Spleen (tissue), 11 donors: ENCODE measurements at regions not wholly inside any gene's neighbourhood (a gene's known extent, or its start where the extent isn't known, plus 50 kb on each side); places are given as distances from the start of the nearest gene placed in this dataset.

Source experiments
- DNase-seq: peaks from one replicate; pipeline ENCODE4 v3.0.0-alpha.2; 2020
- H3K27ac ChIP-seq, 8 donors: fragments of 200-600 bp; sonication (generic) in 7 of 8; 1 replicate in 4 of 8; 2 replicates in 4 of 8; pipeline versions ENCODE4 v1.5.0 to v1.8.0; 2016 to 2021; ENCODE audit warnings: inconsistent platforms in 4 of 8, mild to moderate bottlenecking in 4 of 8, moderate library complexity in 1 of 8
- H3K27me3 ChIP-seq, 7 donors: fragments of 200-600 bp; sonication (generic) in 6 of 7; replicated peaks in 1 of 7; 1 replicate in 4 of 7; 2 replicates in 3 of 7; pipeline versions ENCODE4 v1.5.0 to v1.8.0; 2016 to 2021; ENCODE audit warnings: inconsistent platforms in 3 of 7, mild to moderate bottlenecking in 1 of 7
- H3K36me3 ChIP-seq, 6 donors: fragments of 200-600 bp; sonication (generic) in 5 of 6; 1 replicate in 4 of 6; 2 replicates in 2 of 6; pipeline versions ENCODE4 v1.5.0 to v1.8.0; 2016 to 2021; ENCODE audit warnings: inconsistent platforms in 2 of 6
- H3K4me1 ChIP-seq, 6 donors: fragments of 200-600 bp; sonication (generic) in 5 of 6; 1 replicate in 3 of 6; 2 replicates in 3 of 6; pipeline versions ENCODE4 v1.5.0 to v1.8.0; 2016 to 2021; ENCODE audit warnings: inconsistent platforms in 3 of 6
- H3K4me3 ChIP-seq, 8 donors: fragments of 200-600 bp; sonication (generic) in 7 of 8; 1 replicate in 4 of 8; 2 replicates in 4 of 8; pipeline versions ENCODE4 v1.5.0 to v1.8.0; 2016 to 2021; ENCODE audit warnings: inconsistent platforms in 4 of 8, mild to moderate bottlenecking in 4 of 8, moderate library complexity in 2 of 8
- H3K9me3 ChIP-seq, 8 donors: fragments of 200-600 bp; sonication (generic) in 7 of 8; 1 replicate in 4 of 8; 2 replicates in 4 of 8; pipeline versions ENCODE4 v1.5.0 to v1.8.0; 2016 to 2021; ENCODE audit warnings: inconsistent platforms in 4 of 8
- CTCF ChIP-seq, 11 experiments: fragments of 200-600 bp in 7 of 11; fragments of 450-650 bp in 4 of 11; sonication (generic) in 4 of 11; IDR thresholded peaks in 8 of 11; conservative IDR thresholded peaks in 3 of 11; 1 replicate in 7 of 11; 2 replicates in 4 of 11; pipeline versions ENCODE4 v1.4.0 to v1.8.0; 2016 to 2021; ENCODE audit warnings: antibody characterized with exemption in 11 of 11, inconsistent platforms in 4 of 11, mild to moderate bottlenecking in 1 of 11
- POLR2A ChIP-seq, 3 donors: fragments of 450-650 bp; IDR thresholded peaks; one replicate each; pipeline ENCODE4 v1.5.1; 2017; ENCODE audit warnings: antibody characterized with exemption in 3 of 3, mild to moderate bottlenecking in 1 of 3
- POLR2AphosphoS5 ChIP-seq, 3 donors: sonication (generic); formaldehyde crosslinking; IDR thresholded peaks; one replicate each; pipeline ENCODE4 v1.5.1; 2017; ENCODE audit warnings: antibody characterized with exemption in 3 of 3
- WGBS, 5 donors: extraction: QIAGEN DNeasy Blood & Tissue Kit in 3 of 5; methylation state at CpG; one replicate each; pipeline versions ENCODE4 v1.1.5 to v1.1.7; 2013 to 2018; 5-methylcytosine and 5-hydroxymethylcytosine counted together
- intact Hi-C: fragments of 100-400 bp; cut with DNase I; formaldehyde crosslinking; loops from one replicate; pipeline ENCODE4 v1.15.0; 2023; ENCODE audit warnings: low total_unique reads
- donor health status: healthy with polysubstance abuse.
- donor health status: DM: no; HTN: no; CAD: no; lungs with moderate emphysema.
- donor health status: DM: no; HTN: no; CAD: no.
- donor health status: Bipolar disorder and iron deficiency.
- donor health status: healthy.
- donor health status: DM: no; HTN: no; CAD: no.
- donor health status: DM: yes; HTN: yes; CAD: no.

GRCh38 chr1:173276922-173277800, 70.0 kb upstream of the TNFSF4 start:
- H3K9me3 ChIP-seq = no peaks in the 10 kb centered on the region
- no peak for DNase-seq
- intact Hi-C loops = no loop called here
- whole genome bisulfite sequencing, 5 donors = 63 to 77% (median 73%) methylated on average over 3 of the region's 3 CpGs
- H3K4me3 ChIP-seq = no peak overlapping the region
- no peaks in the 10 kb centered on the region for H3K4me1 ChIP-seq
- no peaks in the 10 kb centered on the region for H3K27me3 ChIP-seq
- H3K36me3 ChIP-seq = no peaks in the 10 kb centered on the region
- TF ChIP-seq POLR2AphosphoS5 (IDR thresholded peaks at IDR 0.05) (no peak), POLR2A (IDR thresholded peaks at IDR 0.05) (no peak), CTCF (IDR thresholded peaks at IDR 0.05 in 8 of 11, conservative IDR thresholded peaks at IDR 0.05 in 3 of 11) (no peak)
- H3K27ac ChIP-seq = no peak overlapping the region

GRCh38 chr1:173280899-173281660, 73.9 kb upstream of the TNFSF4 start:
- no peaks in the 10 kb centered on the region for H3K27me3 ChIP-seq
- H3K27ac ChIP-seq = no peak overlapping the region
- WGBS, 5 donors = 79 to 83% (median 82%) methylated on average over 7 of the region's 7 CpGs
- intact Hi-C loops = no loop called here
- TF ChIP-seq POLR2AphosphoS5 (IDR thresholded peaks at IDR 0.05) = no peak
- TF ChIP-seq POLR2A (IDR thresholded peaks at IDR 0.05) = no peak
- TF ChIP-seq CTCF (IDR thresholded peaks at IDR 0.05 in 8 of 11, conservative IDR thresholded peaks at IDR 0.05 in 3 of 11) = no peak
- H3K9me3 ChIP-seq = no peaks in the 10 kb centered on the region
- H3K36me3 ChIP-seq = no peaks in the 10 kb centered on the region
- no peak for DNase-seq
- no peaks in the 10 kb centered on the region for H3K4me1 ChIP-seq
- no peak overlapping the region for H3K4me3 ChIP-seq

GRCh38 chr1:173285048-173285447, 77.9 kb upstream of the TNFSF4 start:
- intact Hi-C loops = no loop called here

More at GRCh38 chr1:173285048-173285447, 77.9 kb upstream of the TNFSF4 start:
- Histone ChIP-seq H3K4me3 (no peak overlapping the region), H3K9me3 (no peaks in the 10 kb centered on the region), H3K4me1 (no peaks in the 10 kb centered on the region), H3K27ac (no peak overlapping the region), H3K27me3 (no peaks in the 10 kb centered on the region), H3K36me3 (no peaks in the 10 kb centered on the region)
- WGBS, 5 donors = 75 to 86% (median 84%) methylated on average over 3 of the region's 3 CpGs
- no peak for DNase-seq
- TF ChIP-seq POLR2AphosphoS5 (IDR thresholded peaks at IDR 0.05) (no peak), CTCF (IDR thresholded peaks at IDR 0.05 in 8 of 11, conservative IDR thresholded peaks at IDR 0.05 in 3 of 11) (no peak), POLR2A (IDR thresholded peaks at IDR 0.05) (no peak)
